Body of pancreas (tissue), 4 donors: ENCODE measurements at regions not wholly inside any gene's neighbourhood (a gene's known extent, or its start where the extent isn't known, plus 50 kb on each side); places are given as distances from the start of the nearest gene placed in this dataset.

Source experiments
- ATAC-seq: fragments of 150-250 bp; one replicate; pipeline ENCODE4 v1.9.1; 2016
- DNase-seq, 4 donors: peaks; one replicate each; pipeline ENCODE4 v3.0.0-alpha.2; 2019
- H3K27ac ChIP-seq, 4 donors: fragments of 200-600 bp; sonication (generic); 1 replicate in 3 of 4; 2 replicates in 1 of 4; pipeline versions ENCODE4 v1.5.1 to v1.6.1; 2016 to 2019; ENCODE audit warnings: mild to moderate bottlenecking in 1 of 4, mixed read lengths in 1 of 4, moderate library complexity in 1 of 4
- H3K27me3 ChIP-seq, 2 donors: fragments of 200-600 bp; sonication (generic); one replicate each; pipeline ENCODE4 v1.6.0; 2016; ENCODE audit warnings: mild to moderate bottlenecking in 1 of 2
- H3K36me3 ChIP-seq, 2 donors: fragments of 200-600 bp; sonication (generic); replicated peaks in 1 of 2; 2 replicates each; pipeline ENCODE4 v1.5.1; 2016; ENCODE audit warnings: low read depth in 2 of 2; ENCODE audit not compliant: insufficient read depth in 1 of 2
- H3K4me1 ChIP-seq: fragments of 200-600 bp; sonication (generic); one replicate; pipeline ENCODE4 v1.6.0; 2016
- H3K4me3 ChIP-seq, 2 donors: fragments of 200-600 bp; sonication (generic); 1 replicate in 1 of 2; 2 replicates in 1 of 2; pipeline ENCODE4 v1.5.1; 2016 to 2019
- H3K9me3 ChIP-seq, 3 donors: fragments of 200-600 bp; sonication (generic); 1 replicate in 2 of 3; 2 replicates in 1 of 3; pipeline ENCODE4 v1.5.1; 2016
- POLR2A ChIP-seq, 3 donors: fragments of 450-650 bp; IDR thresholded peaks; one replicate each; pipeline ENCODE4 v1.6.1; 2016; ENCODE audit warnings: antibody characterized with exemption in 3 of 3, mild to moderate bottlenecking in 2 of 3
- WGBS, 2 donors: methylation state at CpG; one replicate each; pipeline ENCODE4 v1.1.5; 2017; 5-methylcytosine and 5-hydroxymethylcytosine counted together
- intact Hi-C: fragments of 100-400 bp; cut with DNase I; formaldehyde crosslinking; loops from one replicate; pipeline ENCODE4 v1.15.1; 2023
- TF ChIP-seq, protein P1 (sequence below), 7 experiments: fragments of 450-650 bp in 4 of 7; fragments of 200-600 bp in 3 of 7; sonication (generic) in 3 of 7; IDR thresholded peaks; one replicate each; pipeline ENCODE4 v1.5.1; 2016 to 2019; ENCODE audit warnings: antibody characterized with exemption in 7 of 7

DNA sequence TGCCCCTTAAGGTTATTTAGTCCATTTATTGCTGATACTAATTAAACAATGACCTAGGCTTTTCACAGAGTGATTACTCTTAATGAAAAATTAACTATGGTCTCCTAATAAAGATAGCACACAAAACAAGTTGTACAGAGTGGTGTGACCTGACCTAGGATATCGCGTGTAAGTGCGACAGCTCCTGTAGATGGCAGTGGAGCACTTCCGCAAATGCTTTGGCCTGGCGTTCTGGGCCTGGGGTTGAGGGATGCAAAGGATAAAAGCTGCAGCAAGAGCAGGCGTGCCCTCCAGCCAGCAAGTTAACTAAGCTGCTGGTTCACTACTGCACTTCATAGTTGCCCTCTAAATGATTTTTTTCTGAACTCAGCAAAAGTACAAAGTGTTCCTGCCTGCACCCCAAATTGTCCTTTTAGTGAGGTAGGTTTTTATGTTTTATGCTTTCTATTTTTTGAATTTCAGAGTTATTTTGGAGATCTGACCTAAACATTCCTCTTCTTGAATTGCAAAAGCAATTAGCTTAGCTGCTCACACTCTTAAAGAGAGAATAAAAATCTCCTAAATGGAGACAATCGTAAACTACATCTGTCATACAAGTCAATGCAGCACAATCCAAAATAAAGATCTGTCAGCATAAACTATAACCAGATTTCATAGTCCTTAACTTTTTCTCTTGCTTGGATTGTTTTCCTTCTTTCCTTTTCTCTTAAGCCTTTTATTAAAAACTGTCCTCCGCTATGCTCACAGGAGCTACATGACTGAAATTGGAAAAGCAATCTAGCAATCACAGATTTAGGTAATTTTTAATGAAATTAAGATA lies 379.6 kb downstream of the LRIG3 start:
- intact Hi-C loops: no loop called here
- 23 to 29% methylated on average over 8 of the region's 8 CpGs for WGBS, 2 donors
- Histone ChIP-seq H3K27me3 (no peaks in the 10 kb centered on the region), H3K9me3 (no peaks in the 10 kb centered on the region), H3K36me3 (no peaks in the 10 kb centered on the region), H3K4me3 (no peak overlapping the region), H3K27ac (no peak overlapping the region), H3K4me1 (no peaks in the 10 kb centered on the region)
- no peak for TF ChIP-seq POLR2A (IDR thresholded peaks at IDR 0.05)
- TF ChIP-seq, protein P1, sequence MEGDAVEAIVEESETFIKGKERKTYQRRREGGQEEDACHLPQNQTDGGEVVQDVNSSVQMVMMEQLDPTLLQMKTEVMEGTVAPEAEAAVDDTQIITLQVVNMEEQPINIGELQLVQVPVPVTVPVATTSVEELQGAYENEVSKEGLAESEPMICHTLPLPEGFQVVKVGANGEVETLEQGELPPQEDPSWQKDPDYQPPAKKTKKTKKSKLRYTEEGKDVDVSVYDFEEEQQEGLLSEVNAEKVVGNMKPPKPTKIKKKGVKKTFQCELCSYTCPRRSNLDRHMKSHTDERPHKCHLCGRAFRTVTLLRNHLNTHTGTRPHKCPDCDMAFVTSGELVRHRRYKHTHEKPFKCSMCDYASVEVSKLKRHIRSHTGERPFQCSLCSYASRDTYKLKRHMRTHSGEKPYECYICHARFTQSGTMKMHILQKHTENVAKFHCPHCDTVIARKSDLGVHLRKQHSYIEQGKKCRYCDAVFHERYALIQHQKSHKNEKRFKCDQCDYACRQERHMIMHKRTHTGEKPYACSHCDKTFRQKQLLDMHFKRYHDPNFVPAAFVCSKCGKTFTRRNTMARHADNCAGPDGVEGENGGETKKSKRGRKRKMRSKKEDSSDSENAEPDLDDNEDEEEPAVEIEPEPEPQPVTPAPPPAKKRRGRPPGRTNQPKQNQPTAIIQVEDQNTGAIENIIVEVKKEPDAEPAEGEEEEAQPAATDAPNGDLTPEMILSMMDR (IDR thresholded peaks at IDR 0.05): peak; percentile 53 to 83 (median 74)
- ATAC-seq (peak; percentile 83), DNase-seq (peak; percentile 67 to 76 (median 70))

DNA sequence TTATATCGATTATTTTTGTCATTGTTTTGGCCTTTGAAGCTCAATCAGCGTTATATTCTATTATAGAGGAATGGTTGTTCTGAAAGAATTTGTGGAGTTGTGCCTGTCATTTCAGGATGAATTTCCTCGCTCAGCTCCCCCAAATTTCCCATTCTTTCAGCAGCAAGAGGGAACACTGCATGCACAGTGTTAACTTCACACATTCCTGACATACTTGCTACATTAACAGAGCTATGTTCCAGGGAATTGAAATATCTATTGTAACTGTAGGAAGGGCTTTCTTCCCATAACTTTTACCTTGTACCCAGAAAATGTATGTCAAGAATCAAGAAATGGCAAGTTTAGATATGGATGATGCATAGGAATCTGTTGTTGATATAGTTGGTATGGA lies 379.0 kb downstream of the LRIG3 start:
- TF ChIP-seq, protein P1 (IDR thresholded peaks at IDR 0.05): no peak
- no peak for TF ChIP-seq POLR2A (IDR thresholded peaks at IDR 0.05)
- Histone ChIP-seq H3K4me1 (no peaks in the 10 kb centered on the region), H3K4me3 (no peak overlapping the region), H3K36me3 (no peaks in the 10 kb centered on the region), H3K9me3 (no peaks in the 10 kb centered on the region), H3K27ac (no peak overlapping the region), H3K27me3 (no peaks in the 10 kb centered on the region)
- intact Hi-C loops: no loop called here
- no peak for ATAC-seq
- whole genome bisulfite sequencing, 2 donors: 59 to 62% methylated on average over 3 of the region's 3 CpGs
- DNase-seq: no peak

DNA sequence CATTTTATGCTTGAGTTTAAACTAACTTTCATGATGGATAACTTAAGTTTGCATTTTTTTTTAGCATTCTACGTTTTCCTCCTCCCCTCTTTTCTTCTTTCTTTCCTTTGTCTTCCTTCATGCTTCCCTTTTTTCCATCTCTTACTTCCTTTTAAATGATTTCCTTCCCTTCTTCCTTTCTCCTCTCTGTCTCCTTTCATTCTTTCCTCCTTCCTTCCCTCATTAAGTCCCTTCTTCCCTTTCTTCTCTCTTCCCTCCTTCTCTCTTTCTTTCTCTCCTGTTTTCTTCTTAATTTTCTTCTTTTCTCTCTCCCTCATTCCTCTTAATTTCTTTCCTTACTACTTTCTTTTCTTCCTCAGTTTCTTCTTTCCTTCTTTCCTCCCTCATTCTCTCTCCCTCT lies 376.0 kb downstream of the LRIG3 start:
- Histone ChIP-seq H3K27me3 (no peaks in the 10 kb centered on the region), H3K4me1 (no peaks in the 10 kb centered on the region), H3K9me3 (no peaks in the 10 kb centered on the region), H3K36me3 (no peaks in the 10 kb centered on the region), H3K27ac (no peak overlapping the region), H3K4me3 (no peak overlapping the region)
- 80 to 81% methylated on average over 1 of the region's 1 CpG for WGBS, 2 donors
- DNase-seq (no peak), ATAC-seq (no peak)
- no peak for TF ChIP-seq POLR2A (IDR thresholded peaks at IDR 0.05)
- intact Hi-C loops: no loop called here

DNA sequence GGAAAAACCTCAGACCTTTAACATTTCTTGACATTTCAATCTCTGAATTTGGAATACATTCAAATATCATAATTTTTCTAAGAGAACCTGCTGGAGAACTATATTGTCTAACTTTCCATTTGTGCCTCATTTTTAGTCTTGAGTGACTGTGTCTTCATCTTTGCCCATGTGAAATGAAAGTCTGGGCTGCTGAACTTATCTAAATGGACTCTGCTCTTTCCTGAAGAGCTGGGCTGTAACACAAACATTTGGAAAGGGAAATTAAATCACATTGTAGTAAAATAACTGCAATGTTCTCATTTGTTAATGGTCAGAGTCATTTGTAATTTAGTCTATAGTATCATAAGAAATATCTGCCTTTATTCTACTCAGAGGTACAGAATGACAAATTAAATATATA lies 373.1 kb downstream of the LRIG3 start:
- Histone ChIP-seq H3K27me3 (no peaks in the 10 kb centered on the region), H3K9me3 (no peaks in the 10 kb centered on the region), H3K4me1 (no peaks in the 10 kb centered on the region), H3K4me3 (no peak overlapping the region), H3K27ac (no peak overlapping the region), H3K36me3 (no peaks in the 10 kb centered on the region)
- DNase-seq (no peak), ATAC-seq (no peak)
- TF ChIP-seq, protein P1 (IDR thresholded peaks at IDR 0.05): no peak
- no peak for TF ChIP-seq POLR2A (IDR thresholded peaks at IDR 0.05)
- intact Hi-C loops: no loop called here

DNA sequence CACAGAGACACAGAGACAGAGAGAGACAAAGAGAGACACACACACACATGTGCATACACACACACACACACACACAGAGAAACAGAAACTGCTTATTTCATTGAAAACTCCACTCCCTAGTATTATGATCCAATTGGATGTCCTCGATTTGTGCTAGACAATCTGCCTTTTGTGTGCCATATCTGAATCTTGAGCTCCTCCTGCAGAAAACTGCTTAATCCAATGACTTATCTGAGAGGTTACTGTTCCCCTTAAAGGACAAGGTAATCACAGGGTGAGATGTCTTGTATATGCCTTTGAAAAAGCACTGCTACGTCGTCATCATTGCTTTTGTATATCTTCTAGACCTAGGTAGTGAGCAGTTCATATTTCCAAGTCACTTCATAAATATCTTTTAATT lies 371.5 kb downstream of the LRIG3 start:
- Histone ChIP-seq H3K27ac (no peak overlapping the region), H3K4me3 (no peak overlapping the region), H3K36me3 (no peaks in the 10 kb centered on the region), H3K4me1 (no peaks in the 10 kb centered on the region), H3K27me3 (no peaks in the 10 kb centered on the region), H3K9me3 (no peaks in the 10 kb centered on the region)
- no peak for ATAC-seq
- DNase-seq: no peak
- TF ChIP-seq POLR2A (IDR thresholded peaks at IDR 0.05): no peak
- TF ChIP-seq, protein P1 (IDR thresholded peaks at IDR 0.05): no peak
- 90 to 93% methylated on average over 3 of the region's 3 CpGs for WGBS, 2 donors
- intact Hi-C loops: no loop called here
